ENCODE measurements at regions not wholly inside any gene's neighbourhood (a gene's known extent, or its start where the extent isn't known, plus 50 kb on each side); places are given as distances from the start of the nearest gene placed in this dataset.

DNA sequence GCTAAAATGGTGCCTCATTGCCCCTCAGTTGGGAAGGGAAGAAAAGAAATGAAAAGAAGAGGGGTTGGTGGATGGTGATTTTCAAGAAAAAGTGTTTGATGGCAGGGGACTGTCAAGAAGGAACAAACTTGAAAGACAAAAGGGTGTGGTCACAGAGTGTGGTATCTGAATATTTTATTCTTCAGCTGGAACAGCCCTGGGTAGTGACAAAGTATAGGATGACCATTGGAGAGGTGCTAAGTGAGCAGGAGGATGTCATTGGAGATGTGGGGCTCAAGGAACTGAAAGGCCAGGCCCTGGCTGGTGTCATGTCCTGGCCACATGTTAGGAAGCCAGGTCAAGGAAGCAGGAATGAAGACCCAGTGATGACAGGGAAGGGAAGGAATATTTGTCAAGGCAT lies 71.0 kb upstream of the CD55 start:
- no peaks in the 10 kb centered on the region for H4K20me1 ChIP-seq (ENCODE audit: insufficient read depth, low read length)
- no peaks in the 10 kb centered on the region for H3K27me3 ChIP-seq (ENCODE audit: insufficient read depth, low read length)
- no peak overlapping the region for H2AFZ ChIP-seq (ENCODE audit: low read length)
- TF ChIP-seq, protein P1, sequence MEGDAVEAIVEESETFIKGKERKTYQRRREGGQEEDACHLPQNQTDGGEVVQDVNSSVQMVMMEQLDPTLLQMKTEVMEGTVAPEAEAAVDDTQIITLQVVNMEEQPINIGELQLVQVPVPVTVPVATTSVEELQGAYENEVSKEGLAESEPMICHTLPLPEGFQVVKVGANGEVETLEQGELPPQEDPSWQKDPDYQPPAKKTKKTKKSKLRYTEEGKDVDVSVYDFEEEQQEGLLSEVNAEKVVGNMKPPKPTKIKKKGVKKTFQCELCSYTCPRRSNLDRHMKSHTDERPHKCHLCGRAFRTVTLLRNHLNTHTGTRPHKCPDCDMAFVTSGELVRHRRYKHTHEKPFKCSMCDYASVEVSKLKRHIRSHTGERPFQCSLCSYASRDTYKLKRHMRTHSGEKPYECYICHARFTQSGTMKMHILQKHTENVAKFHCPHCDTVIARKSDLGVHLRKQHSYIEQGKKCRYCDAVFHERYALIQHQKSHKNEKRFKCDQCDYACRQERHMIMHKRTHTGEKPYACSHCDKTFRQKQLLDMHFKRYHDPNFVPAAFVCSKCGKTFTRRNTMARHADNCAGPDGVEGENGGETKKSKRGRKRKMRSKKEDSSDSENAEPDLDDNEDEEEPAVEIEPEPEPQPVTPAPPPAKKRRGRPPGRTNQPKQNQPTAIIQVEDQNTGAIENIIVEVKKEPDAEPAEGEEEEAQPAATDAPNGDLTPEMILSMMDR (IDR thresholded peaks at IDR 0.05; ENCODE audit: extremely low read depth, low read depth, low read length) = no peak
- no peak overlapping the region for H3K4me2 ChIP-seq (ENCODE audit: insufficient read depth, low read length)
- H3K79me2 ChIP-seq (ENCODE audit: insufficient read depth, low read length) = no peaks in the 10 kb centered on the region
- no peaks in the 10 kb centered on the region for H3K4me1 ChIP-seq (ENCODE audit: insufficient read depth, low read length)
- no peaks in the 10 kb centered on the region for H3K36me3 ChIP-seq (ENCODE audit: insufficient read depth, low read length)
- H3K4me3 ChIP-seq (ENCODE audit: insufficient read depth, low read length) = no peak overlapping the region
- H3K27ac ChIP-seq (ENCODE audit: low read depth, low read length) = no peak overlapping the region
- no peaks in the 10 kb centered on the region for H3K9me3 ChIP-seq (ENCODE audit: low read depth, low read length)
- no peak for DNase-seq (ENCODE audit: insufficient read length, low spot score, missing footprints)

DNA sequence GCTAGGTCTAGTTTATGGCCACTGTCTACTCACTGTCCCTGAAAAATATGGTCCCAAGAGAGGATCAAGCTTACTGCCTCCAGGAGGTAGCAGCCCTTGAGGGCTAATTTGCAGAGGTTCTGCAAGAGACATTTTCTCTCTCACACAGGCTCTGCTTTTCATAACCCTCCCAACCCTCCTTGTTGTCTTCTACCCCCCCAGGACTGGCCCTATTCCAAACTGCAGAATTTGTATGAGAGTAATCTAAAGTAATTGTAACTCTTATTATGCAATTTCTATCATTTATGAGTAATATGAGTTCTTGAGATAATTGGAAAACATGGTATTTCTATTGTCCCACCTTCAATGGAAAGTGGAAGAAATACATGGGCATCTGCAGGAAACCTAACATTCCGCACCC lies 70.4 kb upstream of the CD55 start:
- no peak overlapping the region for H3K4me3 ChIP-seq (ENCODE audit: insufficient read depth, low read length)
- no peak for DNase-seq (ENCODE audit: insufficient read length, low spot score, missing footprints)
- H4K20me1 ChIP-seq (ENCODE audit: insufficient read depth, low read length) = no peaks in the 10 kb centered on the region
- no peak overlapping the region for H2AFZ ChIP-seq (ENCODE audit: low read length)
- H3K9me3 ChIP-seq (ENCODE audit: low read depth, low read length) = no peaks in the 10 kb centered on the region
- no peaks in the 10 kb centered on the region for H3K79me2 ChIP-seq (ENCODE audit: insufficient read depth, low read length)
- TF ChIP-seq, protein P1 (IDR thresholded peaks at IDR 0.05; ENCODE audit: extremely low read depth, low read depth, low read length) = no peak
- no peaks in the 10 kb centered on the region for H3K4me1 ChIP-seq (ENCODE audit: insufficient read depth, low read length)
- no peaks in the 10 kb centered on the region for H3K27me3 ChIP-seq (ENCODE audit: insufficient read depth, low read length)
- no peak overlapping the region for H3K27ac ChIP-seq (ENCODE audit: low read depth, low read length)
- no peaks in the 10 kb centered on the region for H3K36me3 ChIP-seq (ENCODE audit: insufficient read depth, low read length)
- no peak overlapping the region for H3K4me2 ChIP-seq (ENCODE audit: insufficient read depth, low read length)

DNA sequence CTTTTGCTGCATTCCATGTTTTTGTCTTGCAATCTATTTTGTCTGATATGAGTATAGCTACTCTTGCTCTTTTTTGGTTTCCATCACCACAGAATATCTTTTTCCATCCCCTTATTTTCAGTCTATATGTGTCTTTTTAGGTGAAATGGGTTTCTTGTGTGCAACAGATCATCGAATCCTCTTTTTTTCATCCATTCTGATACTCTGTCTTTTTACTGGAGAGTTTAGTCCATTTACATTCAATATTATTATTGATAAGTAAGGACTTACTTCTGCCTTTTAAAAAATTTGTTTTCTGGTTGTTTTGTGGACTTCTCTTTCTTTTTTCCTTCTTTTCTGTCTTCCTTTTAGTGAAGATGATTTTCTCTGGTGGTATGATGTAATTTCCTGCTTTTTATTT lies 64.6 kb upstream of the CD55 start:
- no peak overlapping the region for H3K27ac ChIP-seq (ENCODE audit: low read depth, low read length)
- H3K9me3 ChIP-seq (ENCODE audit: low read depth, low read length) = no peaks in the 10 kb centered on the region
- H3K36me3 ChIP-seq (ENCODE audit: insufficient read depth, low read length) = no peaks in the 10 kb centered on the region
- H4K20me1 ChIP-seq (ENCODE audit: insufficient read depth, low read length) = no peaks in the 10 kb centered on the region
- H2AFZ ChIP-seq (ENCODE audit: low read length) = no peak overlapping the region
- no peaks in the 10 kb centered on the region for H3K27me3 ChIP-seq (ENCODE audit: insufficient read depth, low read length)
- no peak overlapping the region for H3K4me2 ChIP-seq (ENCODE audit: insufficient read depth, low read length)
- no peaks in the 10 kb centered on the region for H3K79me2 ChIP-seq (ENCODE audit: insufficient read depth, low read length)
- TF ChIP-seq, protein P1 (IDR thresholded peaks at IDR 0.05; ENCODE audit: extremely low read depth, low read depth, low read length) = no peak
- no peak for DNase-seq (ENCODE audit: insufficient read length, low spot score, missing footprints)
- no peak overlapping the region for H3K4me3 ChIP-seq (ENCODE audit: insufficient read depth, low read length)
- no peaks in the 10 kb centered on the region for H3K4me1 ChIP-seq (ENCODE audit: insufficient read depth, low read length)

DNA sequence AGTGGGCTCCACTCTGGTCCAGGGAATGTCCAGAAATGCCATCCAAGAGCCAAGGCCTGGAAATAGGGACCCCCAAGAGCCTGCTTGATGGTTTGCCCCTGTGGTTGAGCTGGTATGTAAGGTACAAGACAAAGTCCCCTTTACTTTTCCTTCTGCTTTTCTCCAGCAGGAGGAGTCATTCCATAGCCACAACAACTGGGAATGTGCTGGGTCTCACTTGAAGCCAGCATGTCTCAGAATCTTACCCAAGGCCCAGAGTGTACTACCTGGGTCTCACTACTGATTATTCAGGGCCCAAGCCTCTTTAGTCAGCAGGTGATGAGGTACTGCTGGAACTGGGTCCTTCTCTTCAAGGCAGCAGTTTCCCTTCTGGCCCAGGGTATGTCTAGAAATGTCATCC lies 62.1 kb upstream of the CD55 start:
- no peak overlapping the region for H3K4me3 ChIP-seq (ENCODE audit: insufficient read depth, low read length)
- H3K4me1 ChIP-seq (ENCODE audit: insufficient read depth, low read length) = no peaks in the 10 kb centered on the region
- no peaks in the 10 kb centered on the region for H3K9me3 ChIP-seq (ENCODE audit: low read depth, low read length)
- no peaks in the 10 kb centered on the region for H3K36me3 ChIP-seq (ENCODE audit: insufficient read depth, low read length)
- no peaks in the 10 kb centered on the region for H4K20me1 ChIP-seq (ENCODE audit: insufficient read depth, low read length)
- H2AFZ ChIP-seq (ENCODE audit: low read length) = no peak overlapping the region
- H3K4me2 ChIP-seq (ENCODE audit: insufficient read depth, low read length) = no peak overlapping the region
- TF ChIP-seq, protein P1 (IDR thresholded peaks at IDR 0.05; ENCODE audit: extremely low read depth, low read depth, low read length) = peak; percentile 44
- DNase-seq (ENCODE audit: insufficient read length, low spot score, missing footprints) = no peak
- H3K27me3 ChIP-seq (ENCODE audit: insufficient read depth, low read length) = no peaks in the 10 kb centered on the region
- H3K79me2 ChIP-seq (ENCODE audit: insufficient read depth, low read length) = no peaks in the 10 kb centered on the region
- no peak overlapping the region for H3K27ac ChIP-seq (ENCODE audit: low read depth, low read length)

Measured in osteoblast (primary cell).